ENCODE measurements at regions not wholly inside any gene's neighbourhood (a gene's known extent, or its start where the extent isn't known, plus 50 kb on each side); places are given as distances from the start of the nearest gene placed in this dataset.

DNA sequence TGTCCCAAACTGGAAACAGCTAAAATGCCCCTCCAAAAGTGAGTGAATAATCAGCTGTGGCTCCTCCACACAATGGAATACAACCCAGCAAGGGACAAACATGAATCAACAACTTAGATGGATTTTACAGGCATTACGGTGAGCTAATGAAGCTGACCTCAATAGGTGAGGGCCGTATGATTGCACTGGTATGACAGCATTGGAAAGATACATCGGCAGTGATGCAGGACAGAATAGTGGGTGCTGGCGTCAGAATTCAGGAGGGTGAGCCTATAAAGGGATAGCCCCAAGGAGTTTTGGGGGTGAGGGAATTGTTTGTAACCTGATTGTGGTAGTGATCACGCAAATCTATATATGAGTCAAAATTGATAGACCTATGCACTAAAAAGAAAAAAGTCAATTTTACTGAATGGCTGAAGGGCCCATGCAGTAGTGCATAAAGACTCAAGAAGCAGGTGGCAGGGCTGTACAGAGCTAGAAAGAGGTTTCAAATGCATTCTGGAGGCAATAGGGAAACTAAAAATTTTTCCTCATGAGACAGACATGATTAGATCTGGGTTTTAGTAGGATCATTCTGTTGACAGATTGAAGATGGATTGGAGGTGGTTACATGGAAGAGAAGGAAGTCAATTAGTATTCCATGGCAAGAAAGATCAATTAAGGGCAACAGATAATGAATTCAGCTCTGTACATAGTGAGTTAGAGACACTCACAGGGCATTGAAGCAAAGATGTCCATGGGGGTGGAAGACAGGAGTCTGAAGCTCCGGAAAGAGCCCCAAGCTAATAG is 90.8 kb downstream of the IRS2 start:
- intact Hi-C loops (cut with DNase I) = no loop called here
- DNase-seq = no peak
- H3K4me1 ChIP-seq = peaks cover 4% of the 10 kb centered on the region in 2 donors
- H3K36me3 ChIP-seq = no peaks in the 10 kb centered on the region
- no peaks in the 10 kb centered on the region for H3K27me3 ChIP-seq
- no peak overlapping the region for H3K27ac ChIP-seq
- H3K9me3 ChIP-seq = no peaks in the 10 kb centered on the region
- TF ChIP-seq POLR2A (IDR thresholded peaks at IDR 0.05) = no peak
- TF ChIP-seq, protein P1, sequence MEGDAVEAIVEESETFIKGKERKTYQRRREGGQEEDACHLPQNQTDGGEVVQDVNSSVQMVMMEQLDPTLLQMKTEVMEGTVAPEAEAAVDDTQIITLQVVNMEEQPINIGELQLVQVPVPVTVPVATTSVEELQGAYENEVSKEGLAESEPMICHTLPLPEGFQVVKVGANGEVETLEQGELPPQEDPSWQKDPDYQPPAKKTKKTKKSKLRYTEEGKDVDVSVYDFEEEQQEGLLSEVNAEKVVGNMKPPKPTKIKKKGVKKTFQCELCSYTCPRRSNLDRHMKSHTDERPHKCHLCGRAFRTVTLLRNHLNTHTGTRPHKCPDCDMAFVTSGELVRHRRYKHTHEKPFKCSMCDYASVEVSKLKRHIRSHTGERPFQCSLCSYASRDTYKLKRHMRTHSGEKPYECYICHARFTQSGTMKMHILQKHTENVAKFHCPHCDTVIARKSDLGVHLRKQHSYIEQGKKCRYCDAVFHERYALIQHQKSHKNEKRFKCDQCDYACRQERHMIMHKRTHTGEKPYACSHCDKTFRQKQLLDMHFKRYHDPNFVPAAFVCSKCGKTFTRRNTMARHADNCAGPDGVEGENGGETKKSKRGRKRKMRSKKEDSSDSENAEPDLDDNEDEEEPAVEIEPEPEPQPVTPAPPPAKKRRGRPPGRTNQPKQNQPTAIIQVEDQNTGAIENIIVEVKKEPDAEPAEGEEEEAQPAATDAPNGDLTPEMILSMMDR (IDR thresholded peaks at IDR 0.05) = no peak
- 87 to 96% methylated on average over 6 of the region's 6 CpGs for WGBS, 2 donors
- H3K4me3 ChIP-seq (replicated peaks in 1 of 3) = no peak overlapping the region

DNA sequence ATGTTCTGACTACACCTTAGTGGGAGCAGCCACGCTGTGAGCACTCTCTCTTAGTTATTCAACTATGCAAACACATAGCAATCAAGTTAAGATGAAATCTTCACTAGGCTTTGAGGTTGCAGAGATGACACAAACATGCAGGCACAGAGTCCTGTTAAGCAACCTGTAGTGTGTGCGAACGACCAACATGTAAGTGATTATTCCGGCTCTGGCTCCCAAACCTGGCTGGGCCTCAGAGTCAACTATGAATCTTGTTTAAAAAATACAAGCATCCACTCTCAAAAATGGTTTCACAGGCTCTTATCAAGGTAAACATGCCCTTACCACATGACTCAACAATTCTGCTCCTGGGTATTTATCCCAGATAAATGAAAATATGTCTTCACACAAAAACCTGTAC is 91.4 kb downstream of the IRS2 start:
- no peak for DNase-seq
- no peak for TF ChIP-seq POLR2A (IDR thresholded peaks at IDR 0.05)
- TF ChIP-seq, protein P1 (IDR thresholded peaks at IDR 0.05) = no peak
- Histone ChIP-seq H3K36me3 (no peaks in the 10 kb centered on the region), H3K4me3 (replicated peaks in 1 of 3) (no peak overlapping the region), H3K4me1 (peaks cover 2 to 4% of the 10 kb centered on the region in 2 donors), H3K27ac (no peak overlapping the region), H3K27me3 (no peaks in the 10 kb centered on the region), H3K9me3 (no peaks in the 10 kb centered on the region)
- intact Hi-C loops (cut with DNase I) = no loop called here
- WGBS, 2 donors = 93 to 96% methylated on average over 4 of the region's 4 CpGs

DNA sequence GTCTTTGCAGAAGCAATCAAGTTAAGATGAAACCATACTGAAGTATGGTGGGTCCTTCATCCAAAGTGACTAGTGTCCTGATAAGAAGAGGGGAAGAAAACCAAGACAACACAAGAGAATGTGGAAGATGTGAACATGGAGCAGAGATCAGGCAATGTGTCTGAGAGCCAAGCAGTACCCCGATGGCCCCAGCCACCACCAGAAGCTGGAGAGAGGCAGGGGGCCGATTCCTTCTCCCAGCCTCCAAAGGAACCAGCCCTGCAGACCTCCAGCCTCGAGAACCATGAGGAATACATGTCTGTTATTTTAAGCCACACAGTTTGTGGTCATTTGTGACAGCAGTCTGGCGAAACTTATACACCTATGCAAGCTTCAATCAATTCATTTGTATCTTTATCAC is 93.2 kb downstream of the IRS2 start:
- intact Hi-C loops (cut with DNase I) = no loop called here
- H3K9me3 ChIP-seq = no peaks in the 10 kb centered on the region
- no peaks in the 10 kb centered on the region for H3K36me3 ChIP-seq
- 82 to 84% methylated on average over 4 of the region's 4 CpGs for WGBS, 2 donors
- no peak overlapping the region for H3K27ac ChIP-seq
- H3K4me3 ChIP-seq (replicated peaks in 1 of 3) = no peak overlapping the region
- no peak for DNase-seq
- TF ChIP-seq POLR2A (IDR thresholded peaks at IDR 0.05) = no peak
- TF ChIP-seq, protein P1 (IDR thresholded peaks at IDR 0.05) = no peak
- H3K4me1 ChIP-seq = no peaks in the 10 kb centered on the region
- H3K27me3 ChIP-seq = no peaks in the 10 kb centered on the region

DNA sequence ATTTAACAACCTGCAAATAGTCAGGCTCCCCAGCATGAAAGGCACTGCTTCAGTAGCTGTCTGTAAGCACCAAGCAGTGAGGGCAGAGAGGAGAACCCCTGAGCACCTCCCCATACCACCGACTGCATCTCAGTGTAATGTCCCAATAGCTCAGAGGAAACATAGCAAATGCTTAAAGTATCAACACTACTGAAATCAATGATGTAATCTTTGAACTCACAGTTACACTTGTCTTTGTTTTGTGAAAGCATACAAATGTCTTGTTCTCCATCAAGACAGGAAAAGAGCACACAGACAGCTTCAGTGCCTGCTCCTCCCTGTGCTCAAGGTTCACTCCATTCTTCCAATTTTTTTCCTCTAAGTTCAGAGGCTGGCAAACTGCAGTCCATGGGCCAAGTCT is 94.7 kb downstream of the IRS2 start:
- H3K4me1 ChIP-seq = no peaks in the 10 kb centered on the region
- no peak for DNase-seq
- intact Hi-C loops (cut with DNase I) = no loop called here
- no peak overlapping the region for H3K4me3 ChIP-seq (replicated peaks in 1 of 3)
- no peaks in the 10 kb centered on the region for H3K9me3 ChIP-seq
- H3K27me3 ChIP-seq = no peaks in the 10 kb centered on the region
- H3K36me3 ChIP-seq = no peaks in the 10 kb centered on the region
- H3K27ac ChIP-seq = no peak overlapping the region
- no peak for TF ChIP-seq POLR2A (IDR thresholded peaks at IDR 0.05)
- TF ChIP-seq, protein P1 (IDR thresholded peaks at IDR 0.05) = no peak
- 20 to 21% methylated on average over 1 of the region's 1 CpG for WGBS, 2 donors

DNA sequence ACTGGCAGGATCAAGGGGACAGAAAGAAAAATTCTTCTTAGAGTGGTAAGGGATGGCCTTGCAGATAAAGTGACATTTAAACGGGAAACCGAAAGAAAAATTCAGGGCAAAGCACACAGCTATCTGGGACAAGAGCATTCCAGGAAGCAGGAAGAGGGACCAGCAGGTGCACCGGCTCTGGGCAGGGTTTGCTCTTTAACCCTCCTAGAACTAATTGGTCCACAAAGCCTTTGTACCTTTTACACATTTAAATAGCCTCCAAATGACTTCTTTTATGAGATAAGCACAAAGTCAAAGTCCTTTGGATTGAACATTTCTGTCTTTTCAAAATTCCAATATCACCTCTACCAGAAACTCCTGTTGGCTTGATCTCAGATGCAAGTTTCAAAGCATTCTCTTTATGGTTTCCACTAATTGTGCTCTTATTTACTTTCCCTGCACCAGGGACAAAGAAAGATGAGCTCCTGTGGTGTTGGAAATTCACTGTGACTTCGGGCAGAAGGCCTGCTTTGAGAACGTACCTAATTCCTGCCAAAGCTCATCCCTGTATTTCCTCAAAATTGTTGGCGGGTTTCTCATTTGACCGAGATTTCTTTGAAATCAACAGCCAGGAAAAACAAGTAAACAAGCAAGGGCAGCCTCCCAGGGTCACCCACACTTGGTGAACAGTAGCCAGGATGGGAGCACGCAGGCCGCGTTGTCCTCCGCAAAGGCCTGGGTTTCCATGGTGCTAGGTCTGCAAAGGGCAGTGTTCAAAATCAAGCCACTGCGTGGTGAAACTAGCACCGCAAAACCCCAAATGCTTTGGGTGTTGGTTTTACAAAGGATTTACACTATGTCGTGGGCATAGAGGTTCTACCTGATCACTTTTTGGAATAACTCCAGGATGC is 98.6 kb downstream of the IRS2 start:
- 85 to 86% methylated on average over 14 of the region's 14 CpGs for WGBS, 2 donors
- Histone ChIP-seq H3K36me3 (no peaks in the 10 kb centered on the region), H3K9me3 (no peaks in the 10 kb centered on the region), H3K27me3 (no peaks in the 10 kb centered on the region), H3K27ac (no peak overlapping the region), H3K4me3 (replicated peaks in 1 of 3) (no peak overlapping the region), H3K4me1 (peaks cover 7 to 9% of the 10 kb centered on the region in 2 donors)
- TF ChIP-seq POLR2A (IDR thresholded peaks at IDR 0.05) = no peak
- TF ChIP-seq, protein P1 (IDR thresholded peaks at IDR 0.05) = no peak
- intact Hi-C loops (cut with DNase I) = no loop called here
- no peak for DNase-seq
